ENCODE measurements at regions not wholly inside any gene's neighbourhood (a gene's known extent, or its start where the extent isn't known, plus 50 kb on each side); places are given as distances from the start of the nearest gene placed in this dataset.

DNA sequence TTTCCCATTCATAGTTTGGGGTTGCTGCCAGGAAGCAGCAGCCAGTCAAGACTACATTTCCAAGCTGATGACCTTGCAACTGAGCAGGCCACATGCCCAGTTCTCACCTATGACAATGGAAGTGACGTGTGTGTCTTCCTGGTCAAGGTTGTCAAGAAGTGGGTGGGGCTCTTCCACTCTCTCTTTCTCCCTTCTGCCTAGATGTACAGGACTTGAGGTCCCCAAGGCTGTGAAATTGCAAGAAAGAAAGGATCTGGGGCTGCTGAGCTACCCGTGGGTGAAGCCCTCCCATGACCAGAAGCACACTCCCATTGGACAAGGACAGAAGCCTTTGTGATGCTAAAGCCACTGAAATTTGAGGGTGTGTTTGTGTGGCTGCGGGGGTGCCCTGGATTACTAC is 175.1 kb downstream of the LINC00237 start:
- TF ChIP-seq CTCF (IDR thresholded peaks at IDR 0.05 in 8 of 11, conservative IDR thresholded peaks at IDR 0.05 in 3 of 11) (no peak), POLR2A (IDR thresholded peaks at IDR 0.05) (no peak)

Data from spleen (tissue), 7 donors.